ENCODE measurements at regions not wholly inside any gene's neighbourhood (a gene's known extent, or its start where the extent isn't known, plus 50 kb on each side); places are given as distances from the start of the nearest gene placed in this dataset.

- H3K4me2 ChIP-seq (ENCODE audit: low read depth, low read length), result no peak overlapping the region
- H2AK5ac ChIP-seq (ENCODE audit: low read depth, low read length), result no peak overlapping the region
- no peaks in the 10 kb centered on the region for H3K9me3 ChIP-seq (ENCODE audit: control insufficient read depth, insufficient read depth, low read length)
- no peak overlapping the region for H4K5ac ChIP-seq (ENCODE audit: low read depth, low read length)
- no peaks in the 10 kb centered on the region for H3K36me3 ChIP-seq (ENCODE audit: control insufficient read depth, insufficient read depth, low read length)
- no peak overlapping the region for H3K23ac ChIP-seq (ENCODE audit: low read depth, low read length)
- H2BK5ac ChIP-seq (ENCODE audit: low read depth, low read length, poor library complexity, severe bottlenecking), result no peak overlapping the region
- dilution Hi-C loops (cut with HindIII; ENCODE audit: low sequenced_read_pairs, unreplicated experiment), result no loop called here
- no peaks in the 10 kb centered on the region for H3K4me1 ChIP-seq (ENCODE audit: control insufficient read depth, insufficient read depth, low read length)
- BruUV-seq (replicated peaks), result no TSS peak
- no peak overlapping the region for H3K9ac ChIP-seq (ENCODE audit: low read depth, low read length)
- no peak overlapping the region for H3K4me3 ChIP-seq (ENCODE audit: insufficient read depth, low read depth, low read length)
- ATAC-seq (ENCODE audit: low read depth), result no peak
- intact Hi-C loops (cut with micrococcal nuclease), result loop anchor here (10.0 kb wide), 1 partner anchor 379 kb away; no protein-coding TSS in a partner anchor
- no peak overlapping the region for H2AK9ac ChIP-seq (replicated peaks; ENCODE audit: low read depth, low read length, poor library complexity)
- H4K91ac ChIP-seq (ENCODE audit: insufficient read depth, low read depth, low read length), result no peak overlapping the region
- peaks cover 16% of the 10 kb centered on the region for H3K27me3 ChIP-seq (ENCODE audit: control insufficient read depth, insufficient read depth, low read length)
- TF ChIP-seq MAFK (IDR thresholded peaks at IDR 0.05; ENCODE audit: low read depth, low read length) (no peak), RAD21 (IDR thresholded peaks at IDR 0.05; ENCODE audit: low read length) (no peak), BHLHE40 (IDR thresholded peaks at IDR 0.05; ENCODE audit: low read depth, low read length) (no peak), FOS (IDR thresholded peaks at IDR 0.05; ENCODE audit: low read depth, low read length) (no peak), SMC3 (IDR thresholded peaks at IDR 0.05; ENCODE audit: low read depth, low read length) (no peak), CHD1 (IDR thresholded peaks at IDR 0.05; ENCODE audit: low read depth, low read length) (no peak), RCOR1 (IDR thresholded peaks at IDR 0.05; ENCODE audit: insufficient replicate concordance, low read length) (no peak), USF2 (IDR thresholded peaks at IDR 0.05; ENCODE audit: low read depth, low read length) (no peak)
- POLR2A ChIA-PET (ENCODE audit: unreplicated experiment), result no interaction called here
- H2BK120ac ChIP-seq (ENCODE audit: low read depth, low read length), result no peak overlapping the region
- H3K14ac ChIP-seq (replicated peaks; ENCODE audit: low read depth, low read length), result no peak overlapping the region
- in situ Hi-C loops (cut with MboI; ENCODE audit: low sequenced_read_pairs), result loop anchor here (5.0 to 25.0 kb wide), 3 partner anchors 702 to 1032 kb away; partner anchors contain the start of gene EMX2
- H3K4ac ChIP-seq (ENCODE audit: low read depth, low read length), result no peak overlapping the region
- H3K27ac ChIP-seq (ENCODE audit: insufficient read depth, low read length), result no peak overlapping the region
- no peak overlapping the region for H4K8ac ChIP-seq (ENCODE audit: low read depth in 2 of 2, low read length in 2 of 2)
- H3K18ac ChIP-seq (ENCODE audit: low read depth, low read length), result no peak overlapping the region
- H3K56ac ChIP-seq (ENCODE audit: extremely low read depth, insufficient read depth, low read length), result no peak overlapping the region
- H4K20me1 ChIP-seq (ENCODE audit: insufficient read depth, low read length), result no peaks in the 10 kb centered on the region
- no peak for DNase-seq
- no peak overlapping the region for H2AFZ ChIP-seq (replicated peaks; ENCODE audit: low read length, poor library complexity)
- no peaks in the 10 kb centered on the region for H3K9me1 ChIP-seq (ENCODE audit: insufficient read depth, low read length)
- WGBS, 2 experiments (ENCODE audit: extremely low coverage in 2 of 2, insufficient read length in 1 of 2), result no CpG with 5 or more reads among the region's 5 CpGs
- H2BK20ac ChIP-seq (ENCODE audit: low read depth, low read length), result no peak overlapping the region
- no peaks in the 10 kb centered on the region for H3K79me1 ChIP-seq (ENCODE audit: low read depth in 1 of 2, low read length in 2 of 2)
- no peak overlapping the region for H2BK15ac ChIP-seq (ENCODE audit: low read depth, low read length)
- CTCF ChIA-PET, result interaction anchor here (0.6 kb wide), 1 partner anchor 1062 kb away, joined by 6 read pairs; no protein-coding TSS in a partner anchor
These were observed 98.2 kb downstream of the FAM204A start for GRCh38 chr10:118243907-118244306.

Data from IMR-90 (cell line).